ENCODE measurements at regions not wholly inside any gene's neighbourhood (a gene's known extent, or its start where the extent isn't known, plus 50 kb on each side); places are given as distances from the start of the nearest gene placed in this dataset.

- DNase-seq = no peak
Measured at GRCh38 chr6:163930012-163930411, 515.5 kb downstream of the QKI start.

DNA sequence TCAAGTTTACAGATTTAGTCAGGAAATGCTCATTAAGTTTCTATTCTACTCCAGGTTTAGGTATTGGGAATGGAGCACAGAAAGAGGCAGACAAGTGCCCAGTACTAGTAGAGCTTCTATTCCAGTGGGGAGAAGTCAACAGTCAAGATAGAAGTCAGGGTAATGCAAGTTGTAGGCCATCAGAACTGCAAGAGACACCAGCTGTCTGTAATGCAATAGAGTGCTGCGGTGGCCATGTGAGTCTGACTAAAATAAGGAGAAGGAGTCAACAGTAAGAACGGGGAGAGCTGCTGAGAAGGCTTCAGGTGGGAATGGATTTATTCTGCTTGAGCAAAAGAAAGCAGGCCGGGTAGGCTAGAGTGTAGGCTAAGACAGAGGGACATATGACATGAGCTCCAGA is 515.0 kb downstream of the QKI start:
- no peak for DNase-seq

GRCh38 chr6:163926642-163927041 is 512.1 kb downstream of the QKI start:
- no peak for DNase-seq

GRCh38 chr6:163925839-163926238 is 511.3 kb downstream of the QKI start:
- DNase-seq = no peak

GRCh38 chr6:163923658-163924411 is 509.3 kb downstream of the QKI start:
- no peak for DNase-seq

DNA sequence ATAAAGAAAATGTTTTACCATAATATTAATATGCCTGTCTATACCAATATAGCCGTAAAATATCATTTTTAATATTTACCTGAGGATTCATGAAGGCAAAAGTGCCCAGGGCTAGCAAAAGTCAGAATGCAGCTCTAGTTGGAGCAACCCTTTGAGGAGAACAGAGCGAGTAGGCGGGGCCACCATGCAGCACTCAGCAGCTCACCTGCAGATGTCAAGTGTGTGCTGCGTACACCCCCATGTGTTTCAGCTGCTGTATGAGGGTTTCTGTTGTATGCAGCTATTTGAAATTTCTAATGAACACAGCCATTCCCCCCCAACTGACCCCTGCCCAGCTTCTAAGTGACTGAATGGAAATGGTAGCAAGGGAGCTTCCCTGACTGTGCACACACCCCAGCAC is 508.0 kb downstream of the QKI start:
- no peak for DNase-seq

DNA sequence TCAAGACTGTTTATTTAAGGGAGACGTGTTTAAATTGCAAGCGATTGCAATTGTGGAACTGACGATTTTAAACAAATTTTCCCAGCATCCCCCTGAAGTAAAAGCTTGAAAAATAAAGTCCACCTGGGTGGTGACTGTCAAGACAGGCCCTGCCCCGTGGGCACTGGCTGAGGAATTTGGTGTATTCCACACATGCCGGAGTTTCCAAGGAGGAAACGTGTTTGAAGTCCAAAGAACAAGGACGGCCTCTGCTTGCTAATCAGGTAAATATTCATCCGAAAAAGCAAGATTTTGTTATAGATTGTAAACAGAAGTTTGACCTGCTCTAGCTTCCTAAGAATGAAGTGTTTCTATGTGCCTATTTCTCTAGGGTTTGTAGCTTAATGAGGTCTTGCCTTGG is 505.1 kb downstream of the QKI start:
- DNase-seq = no peak

DNA sequence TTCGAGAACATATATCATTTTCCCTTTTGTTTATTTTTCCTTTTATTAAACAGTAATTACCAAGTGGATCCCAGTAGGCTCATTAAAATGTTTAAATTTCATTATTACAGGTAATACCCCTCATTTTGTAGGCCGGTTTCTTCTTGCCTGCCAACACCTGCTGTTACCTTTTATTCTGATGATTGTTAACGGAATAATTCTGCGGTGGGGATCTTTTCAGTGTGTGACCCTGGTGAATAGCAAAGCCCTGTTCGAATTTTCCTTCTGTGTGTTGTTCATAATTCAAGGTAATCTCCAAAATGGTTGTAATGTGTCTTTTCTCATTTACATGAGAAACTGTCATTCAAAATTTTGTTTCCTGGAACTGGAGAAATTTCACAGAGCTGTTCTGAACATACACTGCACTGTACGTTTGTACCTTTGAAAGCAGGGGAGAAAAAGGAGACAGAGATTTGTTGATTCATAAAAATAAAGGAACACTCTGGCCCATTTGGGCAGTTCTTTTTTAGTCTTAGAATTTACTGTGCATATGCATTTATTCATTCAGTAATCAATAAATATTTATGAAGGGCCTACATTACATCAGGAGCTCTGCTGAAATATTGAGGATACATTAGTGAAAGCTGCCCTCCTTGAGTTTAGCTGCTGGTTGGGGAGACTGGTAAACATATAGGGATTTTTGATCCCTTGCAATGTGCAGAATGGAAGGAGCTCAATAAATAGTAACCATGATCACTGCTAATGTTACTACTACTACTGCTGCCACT is 502.0 kb downstream of the QKI start:
- DNase-seq = no peak

- DNase-seq = no peak
Measured at GRCh38 chr6:163915131-163915530, 500.6 kb downstream of the QKI start.

DNA sequence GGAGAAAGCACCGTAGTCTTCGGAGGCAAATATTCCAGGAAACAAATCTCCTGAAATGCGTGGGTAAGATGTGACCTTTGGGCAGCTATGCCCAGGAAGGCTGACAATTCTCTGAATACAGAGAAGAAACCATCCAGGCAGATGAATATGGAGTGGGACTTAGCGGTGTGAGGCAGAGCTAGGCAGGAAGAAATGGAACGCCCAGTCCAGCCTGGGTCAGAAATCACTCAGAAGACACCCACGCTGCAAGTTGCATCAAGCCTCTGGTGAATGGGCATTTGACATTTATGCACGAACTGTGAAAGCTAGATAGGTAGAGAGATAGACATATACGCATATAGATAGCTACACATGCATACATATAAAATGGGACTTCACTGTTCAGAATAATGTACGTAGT is 498.5 kb downstream of the QKI start:
- no peak for DNase-seq

DNA sequence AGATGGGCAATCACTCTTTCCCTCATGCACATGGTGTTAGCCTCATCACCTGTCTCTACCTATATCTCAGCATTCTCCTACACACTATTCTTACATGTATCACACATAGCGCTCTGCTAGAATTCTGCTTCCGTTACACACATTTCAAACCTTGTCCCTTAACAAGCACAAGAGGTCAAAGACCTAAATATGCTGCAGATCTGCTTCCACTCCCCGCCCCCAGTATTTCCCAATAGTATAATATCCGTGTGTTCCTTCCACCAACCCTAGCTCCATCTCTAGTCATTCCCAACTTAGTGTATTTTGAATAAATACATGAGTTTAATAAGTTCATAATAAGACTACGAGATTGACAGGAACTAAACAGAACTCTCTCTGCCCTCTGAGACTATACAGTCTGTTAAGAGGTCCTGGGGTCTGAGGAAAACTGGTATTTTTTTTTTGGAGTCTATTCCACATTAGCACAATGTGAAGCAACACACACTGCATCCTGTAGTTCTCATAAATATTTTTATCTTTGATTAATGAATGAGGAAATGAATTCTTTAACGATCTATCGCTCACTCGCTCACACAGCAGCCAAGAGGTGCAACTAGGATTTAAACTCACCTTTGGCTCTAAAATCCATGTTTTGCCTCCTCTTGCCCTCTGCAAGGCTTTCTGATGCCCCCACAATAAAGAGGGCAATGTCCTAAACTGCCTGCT is 491.6 kb downstream of the QKI start:
- no peak for DNase-seq

- no peak for DNase-seq
Measured at GRCh38 chr6:163904186-163904585, 489.7 kb downstream of the QKI start.

DNA sequence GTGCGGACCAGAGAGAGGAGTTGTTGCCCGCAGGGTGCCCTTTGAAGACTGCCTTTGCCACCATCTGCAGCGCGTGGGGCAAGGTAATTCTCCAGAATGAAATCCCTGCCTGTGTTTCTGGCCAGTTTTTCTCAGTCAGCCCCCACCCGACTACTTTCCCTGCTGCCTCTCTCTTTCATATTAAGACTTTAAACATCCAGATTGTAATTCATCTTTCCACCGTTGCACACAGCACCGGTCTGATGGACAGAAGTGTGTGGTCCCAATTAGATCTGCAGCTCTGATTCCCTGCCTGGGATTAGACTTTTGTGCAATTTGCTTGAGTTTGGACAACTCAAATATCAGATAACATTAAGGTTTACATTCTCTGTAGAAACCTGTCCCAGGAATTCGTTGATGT is 489.0 kb downstream of the QKI start:
- DNase-seq = no peak

DNA sequence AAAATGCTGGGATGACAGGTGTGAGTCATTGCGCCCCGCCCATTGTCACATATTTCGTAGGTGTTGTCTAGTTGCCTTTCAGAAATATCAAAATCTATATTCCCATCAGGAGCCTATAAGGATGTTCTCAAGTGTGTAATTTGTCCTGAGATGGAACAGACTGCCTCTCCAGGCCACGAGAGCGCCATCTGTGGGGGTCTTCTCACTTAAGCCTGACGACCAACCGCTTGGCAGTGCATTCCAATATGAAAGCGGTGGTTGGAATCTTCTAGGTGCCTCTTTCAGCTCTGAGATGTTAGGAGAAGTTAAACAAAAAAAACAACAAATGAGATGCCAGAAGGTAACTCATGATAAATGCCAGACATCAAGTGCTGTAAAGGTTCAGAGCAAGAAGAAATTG is 488.5 kb downstream of the QKI start:
- no peak for DNase-seq

- DNase-seq = no peak
Measured at GRCh38 chr6:163901681-163902080, 487.2 kb downstream of the QKI start.

DNA sequence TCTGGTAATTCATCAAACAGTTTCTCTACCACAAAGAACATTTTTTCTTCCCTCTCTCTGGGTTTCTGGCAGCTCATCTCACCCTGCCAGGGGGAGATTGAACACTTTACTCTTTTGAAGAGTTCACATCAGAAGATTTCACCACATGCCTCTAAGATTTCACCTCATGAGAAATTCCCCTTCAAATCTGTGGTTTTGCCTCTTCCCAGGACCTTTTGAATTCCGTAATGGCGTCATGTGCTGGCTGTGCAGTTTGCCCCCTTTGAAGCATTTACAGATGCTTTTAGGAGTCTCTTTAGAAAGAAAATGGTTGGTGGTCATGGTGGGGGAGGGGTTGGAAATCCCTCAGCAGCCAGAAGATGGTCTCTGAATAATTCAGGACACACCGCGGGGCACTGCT is 486.1 kb downstream of the QKI start:
- no peak for DNase-seq

- no peak for DNase-seq
Measured at GRCh38 chr6:163897669-163898068, 483.2 kb downstream of the QKI start.

- DNase-seq = no peak
Measured at GRCh38 chr6:163897030-163897429, 482.5 kb downstream of the QKI start.

- DNase-seq = no peak
Measured at GRCh38 chr6:163895162-163895561, 480.6 kb downstream of the QKI start.

DNA sequence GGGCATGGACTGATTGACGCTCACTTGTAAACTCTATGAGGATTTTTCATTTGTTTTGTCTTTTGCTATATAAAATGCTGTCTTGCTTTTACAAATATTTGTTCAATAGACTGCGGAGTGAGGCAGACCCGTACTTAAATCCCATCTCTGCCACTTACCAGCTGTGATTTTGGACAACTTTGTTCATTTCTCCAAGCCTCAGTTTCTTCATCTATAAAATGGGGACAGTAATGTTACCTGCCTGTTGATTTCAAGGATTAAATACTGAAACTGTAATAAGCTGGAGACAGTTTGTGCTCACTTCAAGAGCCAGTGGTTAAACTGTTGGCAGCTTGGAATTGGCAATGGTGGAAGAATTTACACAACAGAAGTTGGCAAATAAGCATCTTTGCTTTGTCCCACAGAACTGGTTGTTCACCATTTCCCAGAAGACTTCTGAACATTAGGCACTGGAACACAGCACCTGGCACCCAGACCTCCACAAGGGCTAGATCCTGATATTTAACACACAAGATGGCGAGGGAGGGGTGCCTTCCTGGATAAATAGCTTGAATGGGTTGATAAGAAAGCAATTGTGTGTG is 479.2 kb downstream of the QKI start:
- DNase-seq = no peak

GRCh38 chr6:163892824-163893561 is 478.5 kb downstream of the QKI start:
- DNase-seq = no peak

GRCh38 chr6:163889904-163890514 is 475.5 kb downstream of the QKI start:
- no peak for DNase-seq

All from DMS 273 treated with DMSO at 0.1 percent for 48 hours (cell line).